NCI-H1436 treated with DMSO at 0.1 percent for 48 hours (cell line): ENCODE measurements at regions not wholly inside any gene's neighbourhood (a gene's known extent, or its start where the extent isn't known, plus 50 kb on each side); places are given as distances from the start of the nearest gene placed in this dataset.

Experiments used
- DNase-seq: peaks from one replicate; lab custom pipeline; 2025; lab: John Stamatoyannopoulos, UW

DNA sequence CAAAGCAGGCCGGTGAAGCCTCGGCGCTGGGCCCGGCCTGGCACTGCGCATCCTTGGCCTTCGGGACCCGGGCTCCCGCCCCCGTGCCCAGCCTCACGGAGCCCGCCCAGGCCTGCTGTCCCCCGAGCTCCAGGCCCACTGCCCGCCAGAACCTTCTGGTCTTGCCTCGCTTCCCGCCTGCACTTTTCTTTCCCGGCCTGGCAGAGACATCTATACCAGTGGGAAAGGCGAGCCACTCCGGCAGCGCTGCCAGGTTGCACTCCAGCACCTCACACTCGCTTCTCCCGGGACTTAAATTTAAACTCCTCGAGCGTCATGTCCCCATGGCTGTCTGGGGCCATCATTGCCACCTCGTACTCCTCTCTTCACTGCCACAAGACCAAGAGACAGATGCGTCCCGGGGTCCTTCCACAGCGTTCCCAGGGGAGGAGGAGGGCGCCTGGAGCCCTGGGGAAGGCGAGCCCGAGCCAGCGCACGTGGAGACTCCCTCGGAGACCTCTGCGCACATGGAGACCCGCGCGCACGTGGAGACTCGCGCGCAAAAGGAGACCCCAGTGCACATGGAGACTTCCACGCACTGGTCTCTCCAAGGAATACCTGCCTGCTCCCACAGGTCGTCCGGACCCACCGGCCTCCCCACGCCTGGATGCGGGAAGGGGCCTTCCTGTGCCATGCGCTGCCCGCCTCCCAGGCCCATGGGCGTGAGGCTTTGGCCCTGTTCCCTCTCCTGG lies 253.1 kb upstream of the SALL3 start:
- no peak for DNase-seq

DNA sequence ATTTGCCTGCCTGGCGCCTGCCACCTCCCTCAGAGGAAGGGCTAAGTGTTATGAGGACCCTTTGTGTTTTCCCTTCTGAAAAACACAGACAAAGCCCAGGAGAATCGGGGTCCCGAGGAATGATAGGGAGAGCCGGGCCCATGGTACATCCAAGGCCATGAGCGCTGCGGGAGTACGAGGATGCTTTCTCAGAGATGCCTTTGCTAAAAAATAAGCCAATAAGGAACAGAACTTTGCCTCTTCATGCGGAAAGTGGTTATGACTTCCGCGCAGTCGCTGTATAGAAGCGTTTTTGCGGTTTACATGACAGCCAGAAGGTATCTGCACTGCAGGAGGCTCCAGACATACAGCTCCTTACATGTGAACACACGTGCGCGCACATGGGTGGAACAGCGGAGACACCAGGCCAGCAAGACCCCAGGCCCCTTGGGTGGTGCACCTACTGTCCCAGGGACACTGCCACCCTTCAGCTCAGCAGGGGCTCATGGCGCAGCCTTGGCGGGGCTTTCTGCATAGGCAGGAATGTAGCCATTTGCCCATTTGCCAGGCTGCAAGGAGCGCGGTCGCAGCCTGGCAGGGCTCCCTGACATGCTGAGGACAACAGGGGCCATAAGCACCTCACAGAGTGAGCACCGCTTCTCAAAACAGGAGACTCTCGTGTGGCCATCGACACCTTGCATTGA lies 252.4 kb upstream of the SALL3 start:
- DNase-seq: no peak

DNA sequence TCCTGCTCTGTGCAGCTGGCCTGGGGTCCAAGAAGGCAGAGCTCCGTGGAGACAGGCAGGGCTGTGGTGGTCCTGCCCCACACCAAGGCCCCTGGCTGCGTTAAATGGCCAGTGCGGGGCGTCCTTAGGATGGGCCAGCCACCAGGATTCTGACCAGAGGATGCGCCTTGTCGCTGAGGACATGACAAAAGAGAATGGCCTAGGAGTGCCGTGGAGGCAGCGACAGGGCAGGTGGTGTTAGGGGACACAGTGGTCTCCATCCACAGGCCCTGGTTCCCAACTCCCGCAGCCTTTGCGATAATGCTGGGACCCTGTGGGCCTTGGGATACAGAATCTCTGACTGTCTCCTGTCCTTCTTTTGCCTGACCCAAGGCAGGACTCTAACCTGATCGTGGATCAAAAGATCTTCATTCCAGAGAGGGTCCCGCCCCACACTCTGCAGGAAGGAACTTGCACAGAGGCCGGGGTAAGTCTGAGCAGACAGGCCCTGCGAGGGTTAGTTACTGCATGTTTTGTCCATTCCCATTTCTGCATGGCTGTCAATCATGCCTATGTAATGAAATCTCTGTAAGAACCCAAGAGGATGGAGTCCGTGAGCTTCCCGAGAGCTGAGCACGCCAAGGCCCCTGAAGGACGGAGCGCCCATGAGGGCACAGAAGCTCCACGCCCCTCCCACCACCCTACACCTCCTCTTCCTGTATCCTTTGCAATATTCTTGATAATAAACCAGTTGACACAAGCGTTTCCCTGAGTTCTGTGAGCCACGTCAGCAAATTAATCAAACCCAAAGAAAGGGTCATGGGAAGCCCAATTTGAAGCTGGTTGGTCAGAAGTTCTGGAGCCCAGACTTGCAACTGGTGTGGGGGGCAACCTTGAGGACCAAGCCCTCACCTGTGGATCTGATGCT lies 251.5 kb upstream of the SALL3 start:
- DNase-seq: no peak

DNA sequence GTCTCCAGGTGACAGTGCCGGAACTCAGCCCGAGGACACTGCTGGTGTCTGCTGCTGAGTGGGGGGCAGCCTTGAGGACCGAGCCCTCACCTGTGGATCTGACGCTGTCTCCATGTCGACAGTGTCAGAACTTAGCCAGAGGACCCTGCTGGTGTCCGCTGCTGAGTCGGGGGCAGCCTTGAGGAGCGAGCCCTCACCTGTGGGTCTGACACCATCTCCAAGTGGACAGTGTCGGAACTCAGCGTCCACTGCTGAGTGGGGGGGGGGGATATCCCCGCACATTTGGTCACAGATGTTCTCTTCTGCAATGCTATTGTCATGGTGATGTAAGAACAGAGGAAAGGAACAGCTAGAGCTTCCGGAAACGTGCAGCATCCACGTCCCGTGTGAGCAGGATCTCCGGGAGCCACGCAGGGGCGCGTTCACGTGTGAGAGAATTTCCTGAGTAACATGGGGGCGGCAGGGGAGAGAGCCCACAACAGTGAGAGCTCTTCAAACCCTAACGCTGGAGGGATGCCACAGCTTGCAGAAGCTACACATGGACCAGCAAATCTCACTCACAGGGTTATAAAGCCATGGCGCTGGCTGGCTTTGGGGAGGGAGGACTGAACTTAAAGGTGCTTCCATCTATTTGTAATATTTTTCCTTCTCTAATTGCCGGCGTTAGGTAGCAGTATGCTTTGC lies 250.7 kb upstream of the SALL3 start:
- DNase-seq: no peak

DNA sequence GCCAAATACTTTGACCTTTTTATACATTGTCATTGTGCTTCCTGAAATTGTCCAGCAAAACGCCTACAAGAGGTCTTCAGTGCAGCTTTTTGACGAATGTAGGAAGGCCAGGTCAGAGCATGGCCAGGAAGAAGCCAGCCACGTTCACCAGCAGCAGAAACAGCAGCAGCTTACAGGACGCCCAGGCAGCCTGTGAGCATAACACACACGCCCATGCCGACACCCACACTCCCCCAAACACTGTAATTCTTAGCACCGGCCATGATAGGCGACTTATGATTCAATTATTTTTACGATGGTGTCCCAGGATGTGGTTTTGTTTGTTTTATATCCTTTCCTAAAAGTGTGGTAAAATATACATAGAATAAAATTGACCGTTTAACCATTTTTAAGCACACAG lies 249.1 kb upstream of the SALL3 start:
- no peak for DNase-seq

DNA sequence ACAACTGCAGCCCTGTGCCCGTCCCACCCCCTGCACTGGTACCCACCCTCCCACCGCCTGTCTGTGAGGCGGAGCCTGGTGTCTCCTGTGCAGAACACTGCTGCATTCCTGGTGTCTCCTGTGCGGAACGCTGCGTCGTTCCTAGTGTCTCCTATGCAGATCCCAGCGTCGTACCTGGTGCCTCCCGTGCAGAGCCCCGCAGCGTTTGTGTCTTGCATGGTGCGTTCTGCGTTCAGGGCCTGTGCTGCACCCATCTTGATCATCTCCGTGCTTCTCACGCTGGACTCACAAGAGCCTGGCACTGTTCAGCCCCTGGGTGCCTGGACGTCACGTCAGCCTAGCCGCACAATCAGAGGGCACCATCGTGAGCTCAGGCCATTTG lies 248.6 kb upstream of the SALL3 start:
- no peak for DNase-seq

DNA sequence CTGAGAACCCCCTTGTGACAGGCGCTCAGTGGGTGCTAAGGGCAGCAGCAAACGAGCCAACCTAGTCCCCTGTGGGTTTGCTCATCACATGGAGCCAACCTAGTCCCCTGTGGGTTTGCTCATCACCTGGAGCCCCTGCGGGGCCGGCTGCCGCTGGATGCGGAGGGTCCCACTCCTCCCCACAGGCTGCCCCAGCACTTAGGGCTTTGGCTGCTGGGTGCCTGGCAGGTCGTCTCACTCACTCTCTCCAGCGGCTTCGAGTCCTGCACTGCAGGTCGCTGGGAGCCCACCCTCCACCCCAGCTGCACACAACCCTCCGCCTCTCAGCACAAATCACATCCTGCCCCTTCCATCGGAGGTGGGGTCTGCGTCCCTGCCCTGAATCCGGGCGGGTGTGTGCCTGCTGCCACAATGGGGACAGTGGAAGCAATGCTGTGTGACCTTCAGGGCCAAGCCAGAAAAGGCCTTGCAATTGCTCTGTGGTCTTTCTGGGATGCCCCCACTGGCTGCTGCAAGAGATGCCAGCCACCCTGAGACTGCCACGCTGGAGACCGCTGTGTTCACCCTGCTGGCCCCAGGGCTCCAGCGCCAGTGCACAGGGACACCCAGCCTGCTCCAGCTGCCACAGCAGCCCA lies 248.1 kb upstream of the SALL3 start:
- no peak for DNase-seq

DNA sequence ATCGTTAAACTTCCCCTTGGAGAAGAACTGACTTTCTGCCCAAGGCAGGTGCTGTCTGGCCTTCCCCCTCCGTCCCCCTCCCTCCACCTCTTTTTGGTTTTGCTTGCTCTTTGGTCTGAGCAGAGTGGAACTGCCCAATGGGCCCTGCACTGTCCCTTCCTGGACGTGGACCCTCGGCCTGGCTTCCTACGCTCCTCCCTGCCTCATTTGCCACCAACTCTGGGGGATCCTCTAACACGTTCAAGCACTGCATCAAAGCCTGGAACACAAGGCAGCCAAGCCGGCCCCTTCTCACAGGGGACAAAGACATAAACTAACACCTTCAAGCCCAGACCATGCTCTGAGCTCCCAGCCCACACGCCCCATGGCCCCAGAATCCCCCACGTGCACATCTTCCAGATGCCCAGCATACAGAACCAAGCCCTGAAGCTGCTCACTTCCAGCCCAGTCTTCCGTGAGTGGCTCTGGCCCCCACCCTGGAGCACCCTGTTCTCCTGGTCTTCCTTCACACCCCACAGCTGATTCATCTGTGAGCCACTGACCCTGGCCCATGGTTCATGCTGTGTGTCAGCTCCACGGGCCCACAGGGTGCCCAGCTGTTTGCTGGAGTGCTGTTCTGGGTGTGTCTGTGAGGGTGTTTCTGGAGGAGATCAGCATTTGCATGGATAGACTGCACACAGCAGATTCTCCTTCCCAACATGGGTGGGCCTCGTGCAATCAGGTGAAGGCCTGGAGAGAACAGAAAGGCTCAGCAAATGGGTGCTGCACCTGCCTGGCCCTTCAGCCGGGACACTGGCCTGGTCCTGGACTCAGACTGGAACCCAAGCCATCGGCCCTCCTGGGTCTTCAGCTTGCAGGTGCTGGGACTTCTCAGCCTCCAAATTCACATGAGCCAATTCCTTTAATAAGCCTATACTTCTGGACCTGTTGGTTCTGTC lies 247.1 kb upstream of the SALL3 start:
- no peak for DNase-seq

DNA sequence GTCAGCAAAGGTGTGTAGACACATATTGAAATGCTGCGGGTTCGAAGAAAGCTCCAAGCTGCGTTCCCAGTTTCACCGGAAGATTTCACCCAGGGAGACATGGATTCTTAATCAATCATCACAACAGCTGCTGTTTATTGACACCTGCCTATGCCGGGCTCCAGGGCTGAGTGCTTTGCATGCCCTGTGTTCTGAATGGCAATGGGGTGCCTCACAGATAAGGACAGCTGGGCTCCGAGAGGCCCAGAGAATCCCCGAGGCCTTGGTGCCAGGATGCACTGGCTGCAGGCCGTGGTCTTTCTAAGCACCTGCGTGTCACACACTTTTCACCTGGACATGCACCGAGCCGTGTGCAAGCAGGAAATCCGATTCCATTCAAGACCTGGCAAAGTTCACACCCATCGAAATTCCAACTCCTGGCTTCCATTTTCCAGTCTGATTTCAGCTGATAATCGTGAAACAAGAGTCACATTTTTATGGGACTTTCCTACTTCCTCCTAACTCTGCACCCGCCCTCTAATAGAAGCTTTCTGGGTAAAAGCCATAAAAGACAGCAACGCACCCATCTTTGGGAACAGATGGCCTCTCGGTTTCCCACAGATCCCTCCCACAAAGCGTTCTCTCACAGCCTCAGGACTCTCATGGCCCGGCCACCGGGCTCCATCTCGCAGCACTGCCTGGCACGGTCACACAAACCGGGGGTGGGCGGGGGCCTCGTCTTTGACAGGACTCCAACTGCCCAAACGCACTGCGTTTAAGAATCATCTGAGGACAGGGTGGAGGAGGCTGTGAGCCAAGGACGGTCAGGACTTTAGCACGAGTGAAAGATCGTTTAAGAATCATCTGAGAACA lies 245.6 kb upstream of the SALL3 start:
- no peak for DNase-seq

DNA sequence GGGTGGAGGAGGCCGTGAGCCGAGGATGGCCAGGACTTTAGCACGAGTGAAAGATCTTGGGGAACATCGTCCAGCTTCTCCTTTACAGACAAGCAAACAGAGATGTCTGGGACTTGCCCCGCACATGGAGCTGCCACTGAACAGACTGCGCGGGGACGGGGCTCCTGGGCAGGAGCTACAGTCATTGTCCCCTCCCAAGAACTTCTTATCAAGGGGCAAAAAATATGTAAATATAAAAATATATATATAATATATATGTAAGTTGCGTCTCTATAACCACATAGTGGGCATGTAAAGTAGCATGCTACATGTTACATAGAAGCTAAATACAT lies 245.0 kb upstream of the SALL3 start:
- no peak for DNase-seq

DNA sequence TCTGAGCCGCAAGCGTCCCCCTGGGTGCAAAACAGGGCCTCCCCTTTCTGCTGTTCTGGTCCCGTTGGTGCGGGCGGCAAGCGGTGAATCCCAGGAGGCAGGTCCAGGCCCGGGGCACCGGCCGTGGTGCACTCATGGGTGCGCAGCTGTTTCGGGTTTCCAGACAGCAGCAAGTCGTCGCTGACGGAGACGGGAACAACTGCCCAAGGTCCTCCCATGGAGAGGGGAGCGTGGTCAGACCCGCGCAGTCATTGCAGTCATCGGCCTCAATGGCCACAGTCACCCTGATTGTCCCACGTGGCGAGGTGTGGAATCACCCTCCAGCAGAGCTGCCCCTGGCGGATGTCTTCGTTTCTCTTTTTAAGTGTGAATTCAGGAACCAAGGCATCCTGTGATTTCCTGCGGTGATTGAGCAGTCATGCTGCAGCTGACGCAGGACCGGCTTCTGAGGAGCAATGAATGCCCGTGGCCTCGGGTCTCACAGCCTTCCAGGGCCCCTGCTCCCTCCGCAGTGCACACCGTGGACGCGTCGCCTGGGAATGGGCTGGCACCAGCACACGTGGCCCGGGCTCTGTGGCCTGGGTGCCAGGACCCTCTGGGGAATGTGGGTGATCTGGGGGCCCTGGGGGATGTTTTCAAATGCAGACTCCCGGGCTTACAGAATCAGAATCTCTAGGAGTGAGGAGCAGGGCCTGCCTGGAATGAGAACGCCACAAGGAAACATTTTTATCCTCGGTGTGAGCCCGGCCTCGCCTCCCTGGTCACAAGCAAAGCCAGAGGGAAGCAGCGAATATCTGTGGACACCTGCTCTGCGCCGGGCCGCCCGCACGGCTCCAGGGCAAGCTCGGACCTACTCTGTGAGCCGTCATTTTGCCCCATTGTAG lies 244.2 kb upstream of the SALL3 start:
- no peak for DNase-seq

DNA sequence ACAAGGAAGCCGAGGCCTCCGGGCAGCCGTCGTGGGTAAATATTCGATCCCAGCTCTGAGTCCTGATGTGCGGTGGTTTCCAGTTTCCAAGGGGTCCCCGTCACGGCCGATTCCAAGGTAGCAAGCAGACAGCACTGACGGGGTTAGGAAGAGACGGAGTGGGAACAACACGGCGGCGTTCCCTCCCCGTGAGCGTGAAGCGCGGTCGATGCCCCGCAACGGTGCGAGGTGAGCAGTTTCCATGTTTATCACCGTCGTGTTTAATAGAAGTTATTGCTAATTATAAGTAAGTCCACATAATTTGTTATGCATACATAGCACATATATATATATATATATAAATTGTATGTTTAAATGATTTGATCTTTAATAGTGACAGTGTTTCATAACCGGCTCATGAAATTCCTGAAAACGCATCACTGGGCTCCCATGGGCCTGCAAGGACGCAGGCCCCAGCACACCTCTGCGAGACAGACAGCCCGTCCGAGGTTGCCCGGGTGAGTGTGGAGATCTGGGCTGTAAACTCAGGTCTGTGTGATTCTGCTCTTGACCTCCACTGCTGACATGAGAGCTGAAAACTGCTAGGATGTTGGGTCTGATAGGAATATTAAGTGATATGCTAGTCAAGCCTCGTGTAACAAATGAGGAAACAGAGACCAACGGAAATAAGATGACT lies 243.5 kb upstream of the SALL3 start:
- DNase-seq: no peak

DNA sequence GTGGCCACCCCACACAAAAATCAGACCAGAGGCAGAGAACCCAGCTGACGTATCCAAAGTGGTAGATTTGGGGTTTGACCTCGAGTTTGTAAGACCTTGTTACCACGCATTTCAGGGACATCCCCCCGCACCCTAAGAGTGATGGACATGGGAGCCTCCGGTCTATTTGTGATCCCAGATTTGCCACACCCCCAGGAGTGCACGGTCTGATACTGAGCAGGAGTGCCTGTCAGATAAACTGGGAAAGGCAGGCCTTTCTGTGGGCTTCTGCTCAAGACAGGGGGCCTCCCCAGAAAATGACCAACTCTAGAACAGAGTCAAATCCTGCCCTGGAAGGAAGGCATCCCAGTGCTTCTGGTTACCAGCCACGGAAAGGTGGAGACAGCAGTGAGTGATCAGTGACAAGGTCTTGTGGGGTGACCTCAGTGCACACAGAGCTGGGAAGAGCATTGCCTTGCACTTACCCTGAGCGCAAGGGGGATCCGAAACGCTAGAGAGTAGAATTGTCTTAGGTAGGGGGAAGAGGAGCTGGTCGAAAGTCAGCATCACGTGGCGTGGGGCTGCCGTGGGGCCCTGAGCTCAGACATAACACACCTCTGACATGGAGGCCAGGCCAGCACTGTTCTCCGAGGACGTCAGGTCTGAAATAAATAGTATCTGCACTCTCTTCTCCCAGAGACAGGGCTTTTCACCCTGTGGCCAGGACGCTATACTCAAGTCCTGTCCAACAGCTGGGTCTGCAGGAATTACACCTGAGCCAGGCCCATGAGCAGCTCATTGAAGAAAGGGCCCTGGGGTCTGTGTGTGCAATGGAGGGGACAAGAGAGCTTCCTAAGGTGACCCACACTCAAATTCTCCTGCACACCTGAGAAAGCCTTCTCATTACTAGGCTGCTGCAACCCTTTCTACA lies 242.4 kb upstream of the SALL3 start:
- no peak for DNase-seq

DNA sequence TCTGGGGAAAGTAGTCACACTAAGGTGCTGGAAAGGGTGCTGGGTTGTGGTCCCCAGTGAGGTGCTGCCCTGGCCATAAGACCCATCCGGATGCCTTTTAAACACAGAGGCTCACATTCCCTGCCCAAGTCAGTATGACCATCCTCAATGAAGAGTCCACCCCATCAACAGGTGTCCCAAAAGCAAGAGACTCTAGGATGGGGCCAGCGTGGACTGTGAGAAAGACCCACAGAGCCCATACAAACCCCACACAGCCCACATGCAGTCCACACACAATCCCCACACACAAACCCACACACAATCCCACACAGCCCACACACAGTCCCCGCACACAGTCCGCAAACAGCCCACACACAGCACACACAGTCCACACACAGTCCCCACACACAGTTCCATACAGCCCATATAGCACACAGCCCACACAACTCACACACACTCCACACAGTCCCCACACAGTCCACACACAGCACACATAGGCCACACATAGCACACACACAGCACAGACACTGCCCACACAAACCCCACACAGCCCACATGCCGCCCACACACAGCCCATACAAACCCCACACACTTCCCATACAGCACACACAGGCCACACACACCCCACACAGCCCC lies 241.4 kb upstream of the SALL3 start:
- no peak for DNase-seq

DNA sequence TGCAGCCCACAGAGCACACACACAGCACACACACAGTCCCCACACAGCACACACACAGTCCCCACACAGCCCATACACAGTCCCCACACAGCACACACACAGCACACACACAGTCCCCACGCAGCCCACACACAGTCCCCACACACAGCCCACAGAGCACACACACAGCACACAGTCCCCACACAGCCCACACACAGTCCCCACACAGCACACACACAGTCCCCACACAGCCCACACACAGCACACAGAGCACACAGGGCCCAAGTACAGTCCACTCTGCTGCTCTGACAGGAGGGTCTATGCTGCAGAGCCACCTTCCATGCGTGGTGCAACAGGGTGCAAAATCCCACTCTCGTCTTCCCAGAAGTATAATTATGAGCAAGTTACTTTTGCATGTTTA lies 240.5 kb upstream of the SALL3 start:
- no peak for DNase-seq

DNA sequence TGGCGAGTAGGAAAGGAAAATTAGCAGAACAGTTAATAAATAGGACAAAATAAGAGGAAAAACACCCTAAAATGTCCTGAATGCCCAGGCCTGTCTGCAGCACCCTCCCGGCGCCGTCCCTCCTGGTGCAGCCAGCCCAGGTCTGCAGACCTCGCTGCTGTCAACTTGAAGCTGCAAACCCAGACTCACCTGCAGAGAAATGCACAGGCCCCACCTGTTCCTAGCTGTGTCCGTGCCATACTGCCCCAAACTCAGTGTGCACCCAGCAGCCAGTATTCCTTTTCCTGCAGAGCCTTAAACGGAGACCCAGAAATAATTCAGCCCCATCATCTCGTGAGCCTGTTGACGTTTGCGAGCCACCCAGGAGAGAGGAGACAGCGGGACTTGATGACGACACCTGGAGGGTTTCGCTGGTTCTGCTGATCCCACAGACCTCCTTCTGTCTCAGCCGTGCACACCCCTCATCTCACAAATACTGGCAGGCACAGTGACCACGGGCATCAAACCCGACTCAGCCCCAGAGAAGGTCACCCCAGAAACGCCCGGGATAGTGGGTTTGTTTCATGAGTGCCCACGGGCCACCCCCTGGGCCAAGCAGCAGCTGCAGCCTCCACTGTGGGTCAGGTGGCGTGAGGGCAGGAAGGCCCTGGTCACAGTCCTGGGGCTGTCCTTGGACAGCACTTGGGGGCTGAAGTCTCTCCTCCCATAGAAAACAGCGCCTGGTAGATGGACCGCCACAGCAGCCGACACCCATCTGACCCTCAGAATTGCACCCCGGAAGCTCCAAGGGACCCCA lies 239.5 kb upstream of the SALL3 start:
- DNase-seq: no peak
